Lung (tissue), 11 donors: ENCODE measurements at regions not wholly inside any gene's neighbourhood (a gene's known extent, or its start where the extent isn't known, plus 50 kb on each side); places are given as distances from the start of the nearest gene placed in this dataset.
"Not testable (repeated sequence)": the region's sequence is repeated elsewhere in the genome, so short reads cannot be mapped to it uniquely, and the experiment has no call there.

Experiments
- ATAC-seq: fragments of 200-7000 bp; cut with Tn5 transposase; one replicate; pipeline ENCODE4 v1.9.1; 2020; ENCODE audit warnings: moderate number of reproducible peaks; ENCODE audit not compliant: insufficient read depth, low FRiP score
- DNase-seq, 3 donors: peaks; one replicate each; pipeline ENCODE4 v3.0.0-alpha.2; 2013 to 2017
- H3K27ac ChIP-seq, 2 donors: one replicate each; pipeline ENCODE4 v1.5.1; 2013; ENCODE audit warnings: mild to moderate bottlenecking in 2 of 2, moderate library complexity in 2 of 2, control low read depth in 1 of 2, inconsistent platforms in 1 of 2, low read depth in 1 of 2, low read length in 1 of 2
- H3K27me3 ChIP-seq, 3 donors: one replicate each; pipeline ENCODE4 v1.5.1; 2013; ENCODE audit warnings: low read length in 2 of 3; ENCODE audit not compliant: control insufficient read depth in 3 of 3, insufficient read depth in 3 of 3
- H3K36me3 ChIP-seq, 4 donors: one replicate each; pipeline ENCODE4 v1.5.1; 2013; ENCODE audit warnings: low read length in 4 of 4, mild to moderate bottlenecking in 1 of 4, moderate library complexity in 1 of 4; ENCODE audit not compliant: control insufficient read depth in 4 of 4, insufficient read depth in 4 of 4
- H3K4me1 ChIP-seq, 5 donors: one replicate each; pipeline ENCODE4 v1.5.1; 2013; ENCODE audit warnings: low read length in 5 of 5, mild to moderate bottlenecking in 2 of 5, moderate library complexity in 1 of 5; ENCODE audit not compliant: control insufficient read depth in 5 of 5, insufficient read depth in 5 of 5
- H3K4me3 ChIP-seq: one replicate; pipeline ENCODE4 v1.5.1; 2013; ENCODE audit warnings: mild to moderate bottlenecking, control low read depth, moderate library complexity
- H3K9ac ChIP-seq, 2 donors: one replicate each; pipeline ENCODE4 v1.5.1; 2013; ENCODE audit warnings: low read length in 2 of 2, control low read depth in 1 of 2; ENCODE audit not compliant: insufficient read depth in 1 of 2
- H3K9me3 ChIP-seq, 4 donors: one replicate each; pipeline ENCODE4 v1.5.1; 2013; ENCODE audit warnings: low read length in 3 of 4, mild to moderate bottlenecking in 1 of 4, moderate library complexity in 1 of 4; ENCODE audit not compliant: control insufficient read depth in 4 of 4, insufficient read depth in 3 of 4
- CTCF ChIP-seq: IDR thresholded peaks from 2 replicates; pipeline ENCODE4 v1.5.1; 2012; ENCODE audit warnings: mild to moderate bottlenecking; ENCODE audit errors: control extremely low read depth, extremely low read depth
- WGBS, 2 donors: extraction: QIAGEN DNeasy Blood & Tissue Kit; methylation state at CpG; one replicate each; pipeline ENCODE4 v1.1.7; 2013; 5-methylcytosine and 5-hydroxymethylcytosine counted together
- donor health status: control.
- donor health status: control.
- donor health status: Bipolar disorder and iron deficiency.
- donor health status: healthy.
- donor health status: DM: yes; HTN: yes; CAD: no.

GRCh38 chr5:135167634-135168033 lies 133.6 kb upstream of the PITX1 start:
- 55 to 73% methylated on average over 4 of the region's 4 CpGs for WGBS, 2 donors
- DNase-seq (no peak), ATAC-seq (no peak)
- no peaks in the 10 kb centered on the region for H3K4me1 ChIP-seq
- H3K9me3 ChIP-seq: peaks cover 0 to 5% (median 0%) of the 10 kb centered on the region in 4 donors
- no peak overlapping the region for H3K9ac ChIP-seq
- no peak overlapping the region for H3K27ac ChIP-seq
- peaks cover 0 to 20% (median 15%) of the 10 kb centered on the region in 3 donors for H3K27me3 ChIP-seq
- no peaks in the 10 kb centered on the region for H3K36me3 ChIP-seq
- no peak overlapping the region for H3K4me3 ChIP-seq
- TF ChIP-seq CTCF: no peak

- DNase-seq, H3K4me3 ChIP-seq, H3K9me3 ChIP-seq, H3K27ac ChIP-seq, H3K4me1 ChIP-seq, H3K36me3 ChIP-seq, H3K9ac ChIP-seq, ATAC-seq: not testable (repeated sequence)
- 79 to 80% methylated on average over 3 to 4 of the region's 4 CpGs for WGBS, 2 donors
- H3K27me3 ChIP-seq: peaks cover 0 to 14% (median 8%) of the 10 kb centered on the region in 3 donors
Measured at GRCh38 chr5:135164873-135165614, 131.0 kb upstream of the PITX1 start.

GRCh38 chr5:135163964-135164363 lies 129.9 kb upstream of the PITX1 start:
- Histone ChIP-seq H3K4me3 (no peak overlapping the region), H3K9me3 (peaks cover 0 to 10% (median under 1%) of the 10 kb centered on the region in 4 donors), H3K9ac (no peak overlapping the region), H3K27me3 (peaks cover 0 to 10% (median 4%) of the 10 kb centered on the region in 3 donors), H3K27ac (no peak overlapping the region), H3K4me1 (no peaks in the 10 kb centered on the region), H3K36me3 (no peaks in the 10 kb centered on the region)
- 88 to 100% methylated on average over 2 of the region's 2 CpGs for WGBS, 2 donors
- TF ChIP-seq CTCF: no peak
- ATAC-seq (no peak), DNase-seq (no peak)

- Histone ChIP-seq H3K36me3 (no peaks in the 10 kb centered on the region), H3K4me1 (no peaks in the 10 kb centered on the region), H3K27me3 (peaks cover 0 to 10% (median 4%) of the 10 kb centered on the region in 3 donors), H3K9me3 (peaks cover 0 to 11% (median under 1%) of the 10 kb centered on the region in 4 donors), H3K4me3 (no peak overlapping the region), H3K27ac (no peak overlapping the region), H3K9ac (no peak overlapping the region)
- no peak for DNase-seq
- no peak for TF ChIP-seq CTCF
- 90 to 94% methylated on average over 5 of the region's 5 CpGs for WGBS, 2 donors
- no peak for ATAC-seq
Measured at GRCh38 chr5:135163391-135163790, 129.4 kb upstream of the PITX1 start.
